ENCODE measurements at regions not wholly inside any gene's neighbourhood (a gene's known extent, or its start where the extent isn't known, plus 50 kb on each side); places are given as distances from the start of the nearest gene placed in this dataset.

DNA sequence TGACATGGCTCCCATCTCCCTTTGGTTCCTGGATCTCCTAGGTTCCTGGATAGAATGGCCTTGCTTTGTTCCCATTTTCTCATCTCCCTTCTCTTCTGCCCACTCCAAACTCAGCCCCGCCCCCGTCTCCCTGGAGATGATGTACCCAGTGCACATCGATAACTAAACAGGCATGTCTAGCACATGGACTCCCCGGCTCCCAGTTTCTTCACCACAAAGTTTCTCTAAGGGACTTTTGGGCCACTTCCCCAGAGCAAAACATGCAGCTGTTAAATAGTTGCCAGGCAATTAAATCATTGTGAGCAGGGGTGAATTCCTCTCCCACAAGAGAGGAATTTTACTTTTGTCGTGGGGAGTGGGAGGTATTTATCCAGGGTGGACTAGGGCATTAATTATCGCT lies 259.0 kb downstream of the GADD45G start:
- DNase-seq (ENCODE audit: low spot score): no peak

DNA sequence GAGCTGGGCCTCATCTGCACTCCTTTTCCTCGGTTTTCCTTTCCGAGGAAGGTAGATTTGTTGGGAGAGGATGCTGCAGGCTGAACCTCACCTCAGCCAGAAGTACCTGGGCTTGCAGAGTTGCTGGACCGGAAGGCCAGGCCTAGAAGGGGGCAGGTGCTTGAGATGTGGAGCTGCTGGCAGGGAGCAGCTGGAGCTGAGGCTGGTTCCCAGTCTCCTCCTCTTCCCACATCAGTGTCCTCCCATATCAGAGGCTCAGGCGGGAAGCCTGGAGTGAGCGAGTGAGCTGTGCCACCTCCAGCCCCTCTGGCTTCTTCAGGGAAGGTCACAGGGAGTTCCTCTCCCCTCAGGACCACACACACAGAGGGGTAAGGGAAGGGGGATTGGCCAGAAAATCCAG lies 259.4 kb downstream of the GADD45G start:
- no peak for DNase-seq (ENCODE audit: low spot score)

- no peak for DNase-seq (ENCODE audit: low spot score)
These were observed 259.9 kb downstream of the GADD45G start for GRCh38 chr9:89864731-89865130.

DNA sequence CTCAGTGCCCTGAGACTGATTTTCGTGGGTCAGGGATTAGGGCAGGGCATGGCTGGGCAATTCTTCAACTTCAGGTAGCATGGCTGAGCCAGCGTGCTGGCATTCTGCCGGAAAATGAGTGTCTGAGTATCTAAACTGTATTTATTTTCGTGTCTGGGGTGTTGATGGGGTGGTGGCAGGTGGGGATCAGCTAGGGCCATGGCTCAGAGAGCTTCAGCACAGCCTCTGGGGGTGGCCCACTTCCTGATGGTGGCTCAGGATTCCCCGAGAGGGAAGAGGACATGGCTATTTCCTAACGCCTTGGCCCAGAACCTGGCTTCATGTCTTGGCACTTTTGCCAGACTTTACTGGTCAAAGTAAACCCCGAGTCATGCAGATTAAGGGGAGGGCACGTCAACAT lies 260.5 kb downstream of the GADD45G start:
- DNase-seq (ENCODE audit: low spot score): no peak

DNA sequence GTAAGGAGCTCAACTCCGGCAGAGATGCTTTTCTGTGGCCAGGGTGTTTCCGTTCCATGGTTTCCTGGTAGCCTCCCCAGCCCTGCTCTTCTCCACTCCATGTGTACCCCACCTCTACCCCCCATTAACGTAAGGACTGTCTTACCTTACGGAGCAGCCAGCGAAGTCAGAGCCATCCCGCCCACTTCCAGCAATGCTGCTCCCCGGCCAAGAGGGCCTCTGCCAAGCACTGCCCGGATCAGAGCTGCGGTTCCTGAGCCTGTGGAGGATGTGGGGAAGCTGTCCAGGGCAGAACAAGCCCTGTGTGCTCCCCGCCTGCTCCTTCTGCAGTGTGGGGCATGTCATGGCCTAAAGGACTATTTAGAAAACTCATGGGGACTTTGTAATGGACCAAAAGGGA lies 261.2 kb downstream of the GADD45G start:
- no peak for DNase-seq (ENCODE audit: low spot score)

DNA sequence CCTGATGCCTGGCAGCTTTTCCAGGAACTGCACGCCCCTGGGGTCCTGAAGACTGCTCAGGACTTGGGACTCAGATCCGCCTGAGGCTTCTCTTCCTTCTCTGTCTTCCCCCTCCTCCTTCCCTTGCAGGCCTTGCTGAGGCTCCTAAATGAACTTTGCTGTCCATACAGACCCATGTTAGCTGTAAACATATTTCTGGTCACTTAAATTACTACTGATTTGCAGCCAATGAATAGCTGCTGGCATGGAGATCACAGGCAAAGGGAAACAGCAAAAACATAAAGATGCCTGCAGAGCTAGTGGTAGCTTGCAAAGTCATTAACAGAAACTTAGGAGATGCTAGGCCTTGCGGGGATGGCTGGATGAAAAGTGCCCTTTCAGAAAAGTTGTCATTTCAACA lies 261.9 kb downstream of the GADD45G start:
- DNase-seq (ENCODE audit: low spot score): no peak

DNA sequence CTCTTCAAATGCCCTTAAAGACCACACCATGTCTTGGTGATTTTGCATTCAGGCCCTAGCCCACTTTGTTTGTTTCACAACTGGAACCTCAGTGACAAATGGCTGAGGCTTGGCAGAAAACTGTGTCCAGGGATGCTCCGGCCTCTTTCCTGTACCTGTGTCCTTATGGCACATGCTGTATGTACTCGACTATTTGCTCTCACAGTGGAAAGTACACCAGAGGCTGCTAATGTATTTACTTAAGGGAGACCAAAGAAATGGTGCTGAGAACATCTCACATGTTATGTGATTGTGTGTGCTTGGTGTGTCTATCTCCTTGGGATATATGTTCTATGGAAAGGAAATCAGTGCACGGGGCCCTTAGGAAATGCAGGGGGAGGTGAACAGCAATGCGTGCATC lies 263.3 kb downstream of the GADD45G start:
- no peak for DNase-seq (ENCODE audit: low spot score)

- DNase-seq (ENCODE audit: low spot score): no peak
These were observed 265.2 kb downstream of the GADD45G start for GRCh38 chr9:89869793-89870580.

DNA sequence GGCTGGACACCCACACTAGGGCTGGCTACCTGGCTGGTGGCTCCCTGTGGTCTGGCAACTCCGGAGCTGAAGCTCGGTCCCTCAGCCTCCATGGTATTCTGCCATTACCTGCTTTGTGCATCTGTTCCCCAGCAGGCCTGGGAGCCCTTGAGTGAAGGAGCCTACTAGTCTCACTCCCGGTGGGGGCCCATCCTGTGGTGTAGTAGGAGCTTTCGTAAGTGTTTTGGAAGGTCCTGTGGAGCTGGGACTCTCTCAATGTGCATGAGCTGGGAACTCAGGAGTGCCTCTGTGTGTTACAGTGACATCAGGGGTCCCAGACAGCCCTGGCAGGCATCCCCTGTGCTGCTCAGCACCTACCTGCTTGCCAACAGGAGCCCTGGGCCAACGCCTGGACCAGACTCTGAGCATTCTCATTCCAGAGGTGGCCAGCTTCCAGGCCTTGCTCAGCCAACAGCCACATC lies 267.1 kb downstream of the GADD45G start:
- no peak for DNase-seq (ENCODE audit: low spot score)

DNA sequence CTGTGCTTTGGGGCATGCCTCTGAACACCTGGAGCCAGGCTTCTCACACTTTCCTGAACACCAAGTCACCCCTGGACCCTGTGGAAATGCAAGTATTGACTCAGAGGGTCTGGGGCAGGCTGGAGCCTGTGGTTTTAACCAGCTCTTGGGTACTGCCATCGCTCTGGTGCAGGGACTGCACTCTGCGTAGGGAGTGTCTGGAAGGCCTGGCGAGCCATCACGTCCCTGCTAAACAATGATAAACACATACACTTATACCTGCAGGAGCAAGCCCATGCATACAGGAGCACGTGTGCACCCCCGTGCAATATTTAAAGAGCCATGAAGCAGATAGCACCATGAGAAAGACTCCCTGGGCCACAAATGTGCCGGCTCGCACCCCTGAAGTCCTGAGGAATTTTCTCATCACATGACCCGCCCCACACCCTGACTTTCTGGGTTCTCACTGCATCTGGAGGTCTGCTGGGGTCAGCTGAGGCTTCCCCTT lies 267.7 kb downstream of the GADD45G start:
- no peak for DNase-seq (ENCODE audit: low spot score)

- DNase-seq (ENCODE audit: low spot score): no peak
These were observed 268.3 kb downstream of the GADD45G start for GRCh38 chr9:89872913-89873707.

- DNase-seq (ENCODE audit: low spot score): no peak
These were observed 269.0 kb downstream of the GADD45G start for GRCh38 chr9:89873801-89874200.

GRCh38 chr9:89874351-89875321 lies 269.8 kb downstream of the GADD45G start:
- DNase-seq (ENCODE audit: low spot score): peak; percentile 17

DNA sequence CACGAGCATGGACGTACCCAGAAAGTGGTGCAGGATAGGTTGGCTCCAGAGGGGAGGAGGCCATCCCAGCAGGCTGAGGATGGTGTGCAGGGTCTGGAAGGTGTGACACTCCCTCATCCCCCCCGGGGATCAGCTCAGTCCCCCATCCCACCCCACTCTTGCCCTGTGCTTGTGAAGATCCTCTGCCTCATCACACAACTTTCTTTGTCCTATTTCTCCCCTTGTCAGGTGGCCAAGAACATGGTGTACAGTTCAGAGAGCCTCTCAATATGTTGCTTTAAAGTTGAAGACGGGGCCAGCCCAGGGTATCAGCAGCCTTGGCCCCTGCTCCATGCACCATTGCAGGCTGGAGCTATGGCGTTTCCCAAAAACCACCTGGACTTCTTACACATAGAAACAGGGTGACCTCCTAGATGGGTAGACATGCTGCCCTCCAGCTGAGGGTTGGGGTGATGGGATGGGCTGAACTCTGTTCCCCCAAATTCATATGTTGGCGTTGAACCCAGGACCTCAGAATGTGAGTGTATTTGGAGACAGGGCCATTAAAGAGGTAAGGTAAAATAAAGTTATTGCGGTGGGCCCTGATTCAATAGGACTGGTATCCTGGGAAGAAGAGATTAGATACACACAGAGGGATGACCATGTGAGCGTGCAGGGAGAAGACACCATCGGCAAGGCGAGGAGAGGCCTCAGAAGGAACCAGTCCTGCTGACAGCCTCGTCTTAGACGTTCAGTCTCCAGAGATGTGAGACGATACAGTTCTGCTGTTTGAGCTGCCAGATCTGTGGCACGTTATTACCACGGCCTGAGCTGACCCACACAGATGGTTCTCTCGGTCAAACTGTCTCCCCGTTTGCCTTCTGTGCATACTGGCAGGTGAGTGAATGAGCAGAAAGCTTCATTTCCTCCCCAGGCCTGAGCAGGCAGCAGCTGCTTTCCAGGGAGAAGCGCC lies 272.5 kb downstream of the GADD45G start:
- DNase-seq (ENCODE audit: low spot score): no peak

DNA sequence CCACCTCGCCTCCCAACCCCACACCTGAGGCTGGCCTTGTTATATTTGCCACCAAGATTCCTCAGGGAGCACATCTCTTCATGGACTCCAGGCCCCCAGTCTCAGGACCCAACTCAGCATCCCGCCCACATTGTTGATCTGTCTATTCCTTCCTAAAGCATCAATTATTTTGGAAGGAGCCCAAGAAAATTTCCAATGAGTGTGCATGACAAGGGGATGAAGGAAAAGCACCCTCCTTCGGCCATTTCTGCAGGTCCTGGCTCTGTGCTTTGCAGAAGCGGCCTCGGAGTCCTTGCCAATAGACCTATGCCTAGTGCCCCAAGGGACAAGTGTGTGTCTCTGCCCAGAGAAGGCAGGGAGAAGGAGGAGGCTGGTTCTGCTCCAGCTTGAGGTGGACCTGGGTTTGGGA lies 273.2 kb downstream of the GADD45G start:
- no peak for DNase-seq (ENCODE audit: low spot score)

- no peak for DNase-seq (ENCODE audit: low spot score)
These were observed 273.9 kb downstream of the GADD45G start for GRCh38 chr9:89878687-89879086.

GRCh38 chr9:89879276-89879675 lies 274.5 kb downstream of the GADD45G start:
- no peak for DNase-seq (ENCODE audit: low spot score)

DNA sequence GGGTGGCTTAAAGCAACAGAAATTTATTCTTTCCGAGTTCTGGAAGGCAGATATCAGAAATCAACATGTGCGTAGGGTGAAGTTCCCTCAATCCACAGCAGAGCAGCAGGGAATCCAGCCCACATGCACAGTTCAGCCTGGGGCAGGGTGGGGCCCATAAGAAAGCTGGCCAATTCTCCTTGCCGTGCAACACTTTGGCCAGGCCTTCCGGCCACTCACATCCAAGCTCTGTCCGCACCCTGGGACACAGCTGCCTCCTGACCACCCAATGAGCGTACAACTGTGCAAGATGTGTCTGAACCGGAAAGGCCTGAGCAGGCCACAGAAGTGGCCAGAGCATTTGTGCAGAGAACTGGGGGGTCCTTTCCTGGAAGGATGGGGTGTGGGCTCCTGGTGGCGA lies 274.9 kb downstream of the GADD45G start:
- DNase-seq (ENCODE audit: low spot score): no peak

- DNase-seq (ENCODE audit: low spot score): no peak
These were observed 275.3 kb downstream of the GADD45G start for GRCh38 chr9:89880161-89880560.

- no peak for DNase-seq (ENCODE audit: low spot score)
These were observed 275.9 kb downstream of the GADD45G start for GRCh38 chr9:89880721-89881120.

- DNase-seq (ENCODE audit: low spot score): no peak
These were observed 276.6 kb downstream of the GADD45G start for GRCh38 chr9:89881431-89881830.
